HG03342 (cell line): ENCODE measurements at regions not wholly inside any gene's neighbourhood (a gene's known extent, or its start where the extent isn't known, plus 50 kb on each side); places are given as distances from the start of the nearest gene placed in this dataset.

Source experiments
- ATAC-seq: cut with Tn5 transposase; IDR thresholded peaks from one replicate; pipeline ENCODE4 v1.9.1; 2021; ENCODE audit warnings: mild to moderate bottlenecking, moderate library complexity; ENCODE audit not compliant: unreplicated experiment

DNA sequence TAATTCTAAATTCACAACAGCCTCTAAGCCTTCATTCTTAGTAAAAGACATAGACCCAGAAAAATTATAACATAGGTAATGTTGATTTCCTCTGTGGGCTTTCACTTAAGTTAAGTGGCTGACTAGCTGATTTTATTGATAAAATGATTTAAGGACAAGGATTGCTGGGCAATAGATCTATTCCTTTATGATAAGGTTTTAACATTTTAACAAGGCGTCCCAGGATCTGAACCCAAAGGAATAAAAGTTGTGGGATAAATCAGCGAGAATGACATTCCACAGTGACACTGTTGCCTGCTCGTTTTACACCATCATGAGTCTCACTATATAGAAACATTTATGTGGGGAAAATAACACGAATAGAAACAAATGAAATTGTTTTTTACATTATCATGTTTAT is 1151.0 kb downstream of the ZPLD1 start:
- no peak for ATAC-seq

DNA sequence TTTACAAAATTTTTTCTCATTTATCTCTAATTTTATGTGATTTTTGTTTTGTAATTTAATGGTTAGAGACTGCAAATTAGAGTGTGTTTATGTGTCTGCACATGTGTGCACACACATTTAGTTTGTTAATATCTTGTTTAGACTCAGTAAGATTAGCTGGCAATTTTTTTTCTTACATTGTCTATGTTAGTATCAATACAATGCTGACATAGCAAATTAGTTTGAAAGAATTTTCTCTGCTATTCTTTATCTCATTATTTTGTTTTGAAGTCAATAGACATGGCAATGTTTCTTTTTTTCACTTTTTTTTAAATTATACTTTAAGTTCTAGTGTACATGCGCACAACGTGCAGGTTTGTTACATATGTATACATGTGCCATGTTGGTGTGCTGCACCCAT is 1155.0 kb downstream of the ZPLD1 start:
- ATAC-seq, result no peak

DNA sequence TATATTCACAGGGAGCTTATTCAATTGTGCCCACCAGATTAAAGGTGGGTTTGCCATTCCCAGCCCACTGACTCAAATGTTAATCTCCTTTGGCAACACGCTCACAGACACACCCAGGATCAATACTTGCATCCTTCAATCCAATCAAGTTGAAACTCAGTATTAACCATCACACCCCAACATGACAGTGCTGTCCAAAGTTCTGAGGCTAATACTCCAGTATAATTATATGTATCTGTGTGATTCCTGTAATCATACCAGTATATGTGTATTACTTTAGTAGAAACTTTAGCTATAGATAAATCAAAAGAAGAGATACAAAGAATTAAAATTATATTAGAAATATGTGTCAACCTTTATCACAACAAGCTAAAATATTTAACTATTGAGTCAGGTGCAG is 1166.0 kb downstream of the ZPLD1 start:
- no peak for ATAC-seq

DNA sequence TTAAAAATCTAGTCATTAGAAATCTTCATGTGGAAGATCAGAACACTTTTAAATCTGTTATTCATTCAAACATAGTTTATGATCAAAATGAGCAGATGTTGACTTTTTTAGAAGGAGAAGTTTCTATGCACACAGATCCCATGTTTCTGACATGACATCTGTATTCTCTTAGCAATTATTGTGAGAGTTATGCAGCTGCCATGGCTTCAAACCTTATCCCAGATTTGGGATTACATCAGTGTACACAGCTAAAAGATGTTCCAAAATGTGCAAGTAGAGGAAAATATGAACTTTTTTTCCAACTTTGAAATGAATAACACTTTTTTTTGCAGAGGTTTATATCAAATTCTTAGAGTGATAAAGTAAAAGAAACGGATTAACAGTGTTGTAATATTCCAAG is 1166.9 kb downstream of the ZPLD1 start:
- no peak for ATAC-seq

DNA sequence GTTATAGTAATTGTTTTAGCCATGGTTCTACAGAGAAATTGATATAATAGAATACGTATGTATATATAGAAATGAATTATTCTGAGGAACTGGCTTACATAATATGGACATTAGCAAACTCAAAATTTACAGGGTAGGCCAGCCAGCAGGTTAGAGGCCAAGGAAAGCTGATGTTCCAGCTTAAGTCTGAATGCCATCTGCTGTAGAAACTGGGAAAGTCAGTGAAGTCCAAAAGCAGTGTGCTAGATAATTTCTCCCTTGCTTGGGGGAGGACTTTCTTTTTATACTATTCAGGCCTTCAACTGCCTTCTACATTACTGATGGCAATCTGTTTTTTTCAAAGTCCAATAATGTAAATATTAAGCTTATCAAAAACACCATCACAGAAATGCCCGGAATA is 1174.7 kb downstream of the ZPLD1 start:
- no peak for ATAC-seq

DNA sequence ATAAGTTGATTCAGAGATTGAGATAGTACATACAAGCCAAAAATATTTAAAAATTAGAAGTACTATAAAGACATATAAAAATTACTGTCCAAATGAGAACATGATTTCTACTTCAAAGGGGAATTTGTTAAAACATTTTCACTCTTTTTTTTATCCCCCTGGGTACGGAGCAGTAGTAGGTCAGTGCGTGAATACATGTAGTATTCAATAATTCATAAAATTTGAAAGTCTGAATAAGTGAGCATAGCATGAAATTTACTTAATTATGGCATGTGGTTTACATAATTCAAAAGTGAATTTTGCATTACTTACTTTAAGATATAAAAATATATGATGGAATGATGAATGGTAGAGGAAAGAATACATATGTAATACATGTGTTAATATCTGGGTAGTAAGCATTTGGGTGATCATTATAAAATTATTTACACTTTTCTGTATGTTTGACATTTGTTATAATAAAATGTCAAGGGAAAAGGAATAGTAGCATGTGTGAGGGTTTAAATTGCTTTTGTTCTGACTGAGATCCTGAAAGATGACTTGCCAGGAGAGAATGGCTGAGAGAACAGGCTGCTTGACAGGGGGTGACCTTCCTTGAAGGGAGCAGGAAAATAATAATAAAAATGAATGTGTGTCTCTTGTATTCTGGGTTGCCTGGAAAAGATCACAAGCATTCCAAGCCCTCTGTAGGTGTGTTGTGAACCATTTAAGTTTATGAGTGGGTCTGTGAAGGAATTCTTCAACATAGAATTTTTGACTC is 1178.8 kb downstream of the ZPLD1 start:
- no peak for ATAC-seq

DNA sequence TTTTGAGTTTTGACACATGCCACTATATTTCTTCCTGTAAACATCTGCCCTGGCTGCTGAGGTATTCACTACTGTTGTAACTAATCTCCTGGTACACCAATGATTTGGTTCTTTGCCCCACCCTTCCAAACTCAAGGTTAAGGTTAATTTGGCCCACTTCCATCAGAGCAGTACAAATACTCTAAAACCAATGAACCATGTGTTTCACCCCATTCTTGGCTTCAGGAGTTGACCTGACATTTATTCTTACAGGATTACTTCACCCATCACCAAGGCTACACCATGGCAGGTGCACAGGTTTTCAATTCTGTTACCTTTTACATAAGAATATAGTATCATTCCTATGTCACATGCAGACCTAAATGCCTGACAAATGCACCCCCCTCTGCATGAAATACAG is 1179.9 kb downstream of the ZPLD1 start:
- no peak for ATAC-seq

DNA sequence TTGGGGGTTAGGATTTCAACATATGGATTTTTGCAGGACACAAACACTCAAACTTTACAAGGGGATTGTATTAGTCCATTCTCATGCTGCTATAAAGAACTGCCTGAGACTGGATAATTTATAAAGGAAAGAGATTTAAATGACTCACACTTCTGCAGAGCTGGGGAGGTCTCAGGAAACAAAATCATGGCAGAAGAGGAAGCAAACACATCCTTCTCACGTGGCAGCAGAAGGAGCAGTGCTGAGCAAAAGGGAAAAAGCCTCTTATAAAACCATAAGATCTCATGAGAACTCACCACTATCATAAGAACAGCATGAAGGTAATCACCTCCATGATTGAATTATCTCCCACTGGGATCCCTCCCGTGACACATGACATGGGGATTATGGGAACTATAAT is 1183.1 kb downstream of the ZPLD1 start:
- no peak for ATAC-seq

DNA sequence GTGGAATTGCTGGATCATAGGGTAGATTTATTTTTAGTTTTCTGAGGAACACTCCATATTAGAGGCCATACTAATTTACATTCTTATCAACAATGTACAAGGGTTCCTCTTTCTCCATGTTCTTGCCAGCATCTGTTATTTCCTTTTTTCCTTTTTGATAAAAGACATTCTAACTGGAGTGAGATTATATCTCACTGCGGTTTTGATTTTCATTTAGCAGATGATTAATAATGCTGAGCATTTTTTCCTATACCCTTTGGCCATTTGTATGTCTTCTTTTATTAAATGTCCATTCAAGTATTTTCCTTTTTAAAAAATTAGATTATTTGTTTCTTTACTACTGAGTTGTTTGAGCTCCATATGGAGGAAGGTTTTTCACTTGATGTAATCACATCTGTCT is 1189.5 kb downstream of the ZPLD1 start:
- ATAC-seq, result no peak

DNA sequence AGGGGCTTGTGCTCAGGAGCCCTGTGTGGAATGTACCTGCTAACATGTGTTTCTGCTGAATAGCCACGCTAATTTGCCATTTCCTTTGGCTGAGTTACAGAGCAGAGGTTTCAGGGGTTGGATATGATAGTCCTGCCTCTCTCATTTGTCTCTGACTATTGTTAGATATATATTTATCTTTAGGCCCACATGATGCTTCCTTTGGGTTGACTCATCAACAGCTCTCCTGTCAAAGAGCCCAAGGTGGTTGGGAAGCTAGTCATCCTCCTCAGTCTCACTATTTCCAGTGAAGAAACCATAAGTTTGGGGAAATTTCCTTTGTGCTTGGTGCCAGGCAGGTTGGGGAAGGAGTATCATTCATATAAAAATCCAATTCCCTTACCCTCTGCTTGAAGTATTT is 1194.6 kb downstream of the ZPLD1 start:
- no peak for ATAC-seq

DNA sequence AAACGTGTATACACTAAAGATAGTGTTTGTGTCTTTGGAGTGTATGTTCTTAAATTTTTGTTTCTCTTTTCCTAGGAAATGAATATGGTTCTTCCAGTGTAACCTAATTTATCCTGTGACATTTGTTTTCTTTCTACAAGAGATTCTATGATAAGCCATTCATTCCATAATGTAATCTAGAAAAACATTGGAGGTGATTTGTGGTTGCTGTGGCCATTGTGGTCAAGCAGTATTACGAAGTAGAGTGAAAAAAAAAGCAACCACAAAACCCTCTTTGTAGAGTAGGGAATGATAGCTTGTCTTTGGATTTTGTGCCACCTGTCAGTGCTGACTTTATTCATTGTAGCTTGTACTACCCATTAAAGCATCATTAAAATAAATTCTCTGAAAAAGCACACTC is 1209.6 kb downstream of the ZPLD1 start:
- no peak for ATAC-seq

DNA sequence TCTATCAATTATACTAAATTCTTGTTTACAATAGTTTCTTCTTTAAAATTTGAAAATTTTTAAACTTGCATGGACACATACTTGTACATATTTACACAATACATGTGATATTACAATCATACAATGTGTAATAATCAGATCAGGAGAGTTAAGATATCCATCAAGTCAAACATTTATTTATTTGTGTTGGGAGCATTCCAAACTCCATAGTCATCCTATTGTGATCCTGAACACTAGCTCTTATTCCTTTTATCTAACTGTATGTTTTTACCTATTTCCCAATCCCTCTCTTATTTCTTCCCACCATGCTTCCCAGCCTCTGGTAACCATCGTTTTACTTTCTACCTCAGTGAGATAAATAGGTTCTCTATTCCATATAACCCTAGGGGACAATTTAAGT is 1219.2 kb downstream of the ZPLD1 start:
- no peak for ATAC-seq

DNA sequence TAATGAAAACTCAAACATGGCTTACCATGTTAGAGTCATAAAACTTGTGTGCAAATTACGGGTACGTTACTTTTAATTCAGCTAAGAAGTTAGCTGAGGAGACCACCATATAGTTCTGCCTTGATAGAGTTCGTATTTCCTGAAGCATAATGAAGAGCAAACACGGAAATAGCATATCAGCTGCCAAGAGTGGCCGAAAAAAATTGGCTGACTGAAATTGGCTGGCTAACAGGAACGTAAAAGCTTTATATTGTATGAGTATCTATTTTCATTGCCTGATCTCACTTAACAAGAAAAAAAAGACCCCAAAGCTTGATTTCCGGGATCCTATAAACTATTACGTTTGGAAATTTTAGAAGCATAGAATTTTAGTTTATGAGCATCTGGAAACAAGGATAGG is 1222.9 kb downstream of the ZPLD1 start:
- ATAC-seq, result no peak

DNA sequence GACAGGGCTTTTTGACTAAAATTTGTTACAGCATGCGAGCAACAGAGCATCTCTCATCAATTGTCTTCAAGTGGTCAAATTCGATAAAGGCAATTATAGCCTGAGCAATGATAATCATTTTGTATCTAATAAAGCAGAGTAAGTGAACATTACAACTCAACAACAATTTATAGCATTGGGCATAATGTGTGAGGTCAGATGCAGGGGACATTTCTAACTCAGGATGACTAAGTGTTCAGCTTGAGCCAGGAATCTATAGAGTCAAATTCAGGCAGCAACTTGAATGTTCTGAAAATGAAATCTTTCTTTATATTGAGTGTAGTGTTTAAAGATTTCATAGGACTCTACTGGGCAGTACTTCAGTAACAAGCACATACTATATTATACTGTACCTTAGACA is 1226.0 kb downstream of the ZPLD1 start:
- ATAC-seq, result no peak

DNA sequence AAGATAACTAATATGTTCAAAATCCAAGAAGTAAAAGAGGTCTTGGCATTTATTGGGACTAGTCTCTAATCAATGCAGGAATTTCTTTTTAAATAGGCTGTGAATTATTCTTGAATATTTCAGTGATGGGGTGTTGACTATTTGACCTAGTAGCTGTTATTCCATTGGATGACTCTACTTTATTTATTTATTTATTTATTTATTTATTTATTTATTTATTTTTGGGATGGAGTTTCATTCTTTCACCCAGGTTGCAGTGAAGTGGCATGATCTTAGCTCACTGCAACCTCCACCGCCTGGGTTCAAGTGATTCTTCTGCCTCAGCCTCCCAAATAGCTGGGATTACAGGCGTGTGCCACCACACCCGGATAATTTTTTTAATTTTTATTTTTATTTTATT is 1227.8 kb downstream of the ZPLD1 start:
- no peak for ATAC-seq

DNA sequence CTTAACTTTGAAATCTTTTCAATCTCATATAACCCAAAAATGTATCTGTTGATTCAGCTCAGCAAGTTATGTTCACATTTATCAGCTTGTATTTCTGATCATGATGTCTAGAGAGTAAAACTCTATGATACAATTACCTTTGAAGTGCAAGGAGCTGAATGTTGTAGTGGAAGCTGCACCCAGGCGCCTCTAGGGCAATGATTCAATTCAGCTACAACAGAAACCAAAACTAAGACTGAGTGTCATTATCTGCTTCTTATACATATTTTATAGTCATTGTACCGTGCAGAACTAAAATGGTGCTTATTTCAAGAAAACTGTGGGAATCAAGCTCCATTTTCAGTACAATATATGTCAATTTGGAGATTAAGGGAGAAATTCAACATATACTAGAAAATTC is 1237.5 kb downstream of the ZPLD1 start:
- no peak for ATAC-seq

DNA sequence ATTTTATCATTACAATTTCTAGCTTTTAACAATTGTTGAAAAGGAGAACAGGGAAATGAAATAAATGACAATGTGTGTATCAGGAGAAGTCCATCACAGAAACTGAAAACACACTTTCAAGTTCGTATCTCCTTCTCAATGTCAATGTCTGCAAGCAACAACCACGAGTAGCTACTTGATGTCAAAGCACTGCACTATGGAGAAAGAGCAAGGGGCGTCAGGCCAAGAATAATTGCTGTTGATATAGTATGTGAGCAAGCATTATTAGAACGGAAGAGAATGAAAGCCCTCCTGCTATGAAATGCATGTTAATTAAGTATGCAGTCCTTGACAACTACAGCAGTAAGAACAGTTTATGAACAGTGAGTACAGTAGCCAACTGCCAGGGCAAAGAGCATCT is 1250.1 kb downstream of the ZPLD1 start:
- ATAC-seq, result no peak

DNA sequence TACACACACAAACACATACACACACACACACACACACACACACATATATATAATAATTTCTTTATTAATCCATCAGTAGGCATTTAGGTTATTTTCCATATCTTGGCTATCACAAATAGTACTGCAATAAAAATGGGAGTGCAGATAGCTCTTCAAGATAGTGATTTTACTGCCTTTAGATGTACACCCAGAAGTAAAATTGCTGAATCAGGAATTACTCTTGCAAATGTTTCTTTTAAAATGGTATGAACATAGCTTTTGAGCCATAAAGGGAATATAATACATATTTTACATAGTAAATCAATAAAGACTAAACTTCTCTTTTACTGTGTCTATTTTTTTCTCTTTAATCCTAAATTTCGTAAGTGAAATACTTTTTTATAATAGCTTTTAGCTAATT is 1251.1 kb downstream of the ZPLD1 start:
- ATAC-seq, result no peak

DNA sequence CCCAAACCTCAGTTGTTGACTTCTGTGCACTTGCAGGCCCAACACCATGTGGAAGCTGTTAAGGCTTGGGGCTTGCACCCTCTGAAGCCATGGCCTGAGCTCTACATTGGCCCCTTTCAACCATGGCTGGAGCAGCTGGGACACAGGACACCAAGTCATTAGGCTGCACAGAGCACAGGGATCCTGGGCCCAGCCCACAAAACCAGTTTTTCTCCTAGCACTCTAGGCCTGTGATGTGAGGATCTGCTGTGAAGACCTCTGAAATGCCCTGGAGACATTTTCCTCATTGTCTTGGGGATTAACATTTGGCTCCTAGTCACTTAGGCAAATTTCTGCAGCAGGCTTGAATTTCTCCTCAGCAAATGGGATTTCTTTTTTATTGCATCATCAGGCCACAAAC is 1255.7 kb downstream of the ZPLD1 start:
- ATAC-seq, result no peak

DNA sequence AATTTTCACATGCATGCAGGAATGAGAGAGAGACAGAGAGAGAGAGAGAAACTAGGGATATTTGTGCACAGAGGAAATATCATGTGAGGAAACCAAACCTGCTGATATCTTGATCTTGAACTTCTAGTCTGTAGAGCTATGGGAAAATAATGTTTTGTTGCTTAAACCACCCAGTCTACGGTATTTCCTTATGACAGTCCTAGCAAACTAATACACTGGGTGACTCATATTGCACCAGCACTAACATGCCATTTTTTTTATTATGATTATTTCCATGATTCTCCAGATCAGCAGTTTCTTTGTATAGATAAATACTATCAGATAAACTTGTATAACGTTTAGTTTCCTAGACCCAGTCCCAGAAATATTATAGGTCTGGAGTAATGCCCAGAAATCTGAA is 1259.0 kb downstream of the ZPLD1 start:
- ATAC-seq, result no peak

DNA sequence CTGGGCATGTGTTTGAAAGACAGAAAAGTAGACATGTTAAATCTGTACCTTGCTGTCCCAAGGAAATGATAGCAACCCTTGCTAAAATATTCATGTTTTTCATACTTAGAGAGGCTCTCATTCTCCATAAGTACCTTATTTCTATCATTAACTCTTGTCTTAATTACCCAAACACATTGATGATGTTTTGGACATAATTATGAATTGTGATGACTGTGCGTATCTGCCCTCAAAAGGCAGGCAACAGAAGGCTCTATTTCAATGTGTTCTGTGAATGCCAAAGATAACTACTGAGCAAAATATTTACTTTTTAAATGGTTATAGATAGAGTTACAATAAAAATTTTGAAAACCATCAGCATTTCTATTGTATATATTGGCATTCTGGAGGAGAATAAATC is 1263.8 kb downstream of the ZPLD1 start:
- no peak for ATAC-seq

DNA sequence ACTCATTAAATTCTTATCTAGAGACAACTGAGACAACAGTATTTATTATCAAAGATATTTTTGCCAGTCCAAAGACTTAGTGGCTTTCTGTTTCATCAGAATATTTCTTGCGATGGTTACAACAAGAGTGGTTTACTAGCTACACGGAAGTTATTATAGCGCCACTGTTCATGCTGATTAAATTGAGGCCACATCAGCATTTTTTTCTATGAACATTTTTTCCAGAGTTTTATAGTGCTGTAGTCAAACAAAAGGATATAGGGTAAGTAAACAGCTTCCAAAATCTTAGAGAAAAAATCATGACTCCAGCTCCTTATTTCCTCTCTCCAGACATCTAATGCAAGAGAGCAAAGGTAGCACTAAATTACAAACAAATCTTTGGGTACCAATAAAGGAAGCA is 1264.4 kb downstream of the ZPLD1 start:
- no peak for ATAC-seq

DNA sequence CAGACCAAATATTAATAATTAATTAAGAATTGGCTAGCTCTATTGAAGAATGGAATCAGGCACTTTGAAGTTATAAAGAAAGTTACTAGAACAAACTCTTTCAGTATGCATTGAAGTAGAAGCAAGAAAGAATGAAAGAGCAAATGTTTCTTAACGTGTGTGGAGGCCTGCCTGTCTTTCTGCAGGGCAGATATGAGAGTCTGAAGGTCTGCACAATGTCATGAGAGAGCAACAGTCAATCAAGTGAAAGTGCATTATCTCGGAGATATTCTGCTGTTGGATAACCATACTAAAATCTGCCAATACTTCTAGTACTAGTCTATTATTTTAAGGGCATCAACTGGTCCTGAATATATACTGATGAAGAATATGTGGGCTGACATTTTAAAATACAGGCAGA is 1270.8 kb downstream of the ZPLD1 start:
- ATAC-seq, result no peak
